Heart left ventricle (tissue), 13 donors: ENCODE measurements at regions not wholly inside any gene's neighbourhood (a gene's known extent, or its start where the extent isn't known, plus 50 kb on each side); places are given as distances from the start of the nearest gene placed in this dataset.

Experiments used
- CTCF ChIP-seq, 12 donors: fragments of 200-600 bp; sonication (generic) in 4 of 12; IDR thresholded peaks; one replicate each; pipeline versions ENCODE4 v1.5.0 to v1.8.0; 2018 to 2022; ENCODE audit warnings: antibody characterized with exemption in 12 of 12, mild to moderate bottlenecking in 5 of 12
- POLR2A ChIP-seq, 2 donors: fragments of 450-650 bp; IDR thresholded peaks; one replicate each; pipeline ENCODE4 v1.6.1; 2017; ENCODE audit warnings: antibody characterized with exemption in 2 of 2, mild to moderate bottlenecking in 2 of 2, moderate library complexity in 2 of 2
- donor health status: ischemic (EF 13 %, LVEDD 7.1; RV severe dilation, severe dysfunction).
- donor health status: DM: no; HTN: yes; CAD: no.
- donor health status: DM: no; HTN: no; CAD: no.
- donor health status: ischemic (EF 25% LVEDD 6.9; RV normal size, moderate dysfunction).
- donor health status: ischemic (EF 25% LVEDD 5.7; RV mildly dilated, moderate dysfunction).
- donor health status: ischemic (EF 35%, LVEDD 5.7; RV mildly dilated, moderate dysfunction).
- donor health status: nonischemic (EF 11% LVEDD 7.7; RV severe dilation, severe dysfunction).
- donor health status: DM: yes; HTN: yes; CAD: no.
- donor health status: PGD.
- donor health status: ischemic (EF 29% LVEDD 5.4; RV normal size, mild dysfunction).
- donor health status: nonischemic (EF 23%, LVEDD 6.1; RV moderate dilation, normal function).

DNA sequence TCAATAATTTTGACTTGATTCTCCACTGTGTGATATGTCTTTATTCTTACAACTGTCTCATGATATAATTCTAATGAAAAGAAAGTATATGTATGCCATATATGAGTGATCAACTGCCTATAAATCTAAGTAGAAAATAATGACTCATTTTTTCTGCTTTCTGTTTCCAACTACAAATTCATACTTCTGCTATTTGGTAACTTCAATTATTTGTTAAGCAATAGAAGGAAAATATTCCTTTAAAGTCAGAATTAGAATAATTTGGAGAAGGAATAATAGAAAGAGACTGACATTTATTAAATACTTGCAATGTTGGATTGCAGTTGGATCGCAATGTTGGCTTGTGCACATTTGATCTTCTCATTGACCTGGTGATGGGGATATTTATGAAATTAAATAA lies 204.2 kb upstream of the PACRGL start:
- TF ChIP-seq CTCF (IDR thresholded peaks at IDR 0.05) (no peak), POLR2A (IDR thresholded peaks at IDR 0.05) (no peak)
